COR-L47 (cell line): ENCODE measurements at regions not wholly inside any gene's neighbourhood (a gene's known extent, or its start where the extent isn't known, plus 50 kb on each side); places are given as distances from the start of the nearest gene placed in this dataset.

ENCODE experiments used
- DNase-seq: peaks from one replicate; lab custom pipeline; 2025; lab: John Stamatoyannopoulos, UW

DNA sequence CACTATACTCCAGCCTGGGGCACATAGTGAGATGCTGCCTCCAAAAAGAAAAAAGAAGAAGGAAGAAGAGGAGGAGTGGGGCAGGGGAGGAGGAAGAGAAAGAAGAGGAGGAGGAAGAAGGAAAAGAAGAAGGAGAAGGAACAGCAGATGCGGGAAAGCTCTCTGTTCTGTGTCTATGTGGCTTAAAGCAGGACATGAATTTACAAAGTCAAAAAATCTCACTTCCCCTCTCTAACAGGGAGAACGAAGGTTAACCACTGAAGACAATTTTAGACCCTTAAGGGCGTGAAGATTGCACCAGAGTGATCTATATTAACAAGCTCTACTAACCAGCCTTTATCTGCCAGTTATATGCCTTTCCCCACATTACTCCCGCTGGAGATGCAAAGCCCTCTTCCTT, 258.9 kb downstream of the METTL4 start:
- no peak for DNase-seq

DNA sequence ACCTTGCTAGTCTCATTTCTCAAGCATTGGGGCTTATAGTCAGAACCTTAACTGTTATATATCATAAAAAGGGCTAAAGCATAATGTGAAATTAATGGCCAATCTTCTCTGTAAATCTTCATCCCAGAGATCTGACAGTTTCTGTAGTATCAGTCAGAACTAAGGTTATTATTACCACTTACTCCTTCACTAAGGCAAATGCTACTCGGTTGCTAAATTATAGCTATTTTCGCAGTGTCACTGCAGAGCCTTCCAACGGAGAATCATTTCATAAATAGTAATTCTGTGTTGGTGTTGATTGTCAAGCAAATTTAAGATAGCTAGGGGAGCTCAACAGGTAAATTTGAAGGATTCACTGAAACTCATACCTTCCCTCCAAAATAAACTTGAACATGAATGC, 258.0 kb downstream of the METTL4 start:
- DNase-seq, result no peak

DNA sequence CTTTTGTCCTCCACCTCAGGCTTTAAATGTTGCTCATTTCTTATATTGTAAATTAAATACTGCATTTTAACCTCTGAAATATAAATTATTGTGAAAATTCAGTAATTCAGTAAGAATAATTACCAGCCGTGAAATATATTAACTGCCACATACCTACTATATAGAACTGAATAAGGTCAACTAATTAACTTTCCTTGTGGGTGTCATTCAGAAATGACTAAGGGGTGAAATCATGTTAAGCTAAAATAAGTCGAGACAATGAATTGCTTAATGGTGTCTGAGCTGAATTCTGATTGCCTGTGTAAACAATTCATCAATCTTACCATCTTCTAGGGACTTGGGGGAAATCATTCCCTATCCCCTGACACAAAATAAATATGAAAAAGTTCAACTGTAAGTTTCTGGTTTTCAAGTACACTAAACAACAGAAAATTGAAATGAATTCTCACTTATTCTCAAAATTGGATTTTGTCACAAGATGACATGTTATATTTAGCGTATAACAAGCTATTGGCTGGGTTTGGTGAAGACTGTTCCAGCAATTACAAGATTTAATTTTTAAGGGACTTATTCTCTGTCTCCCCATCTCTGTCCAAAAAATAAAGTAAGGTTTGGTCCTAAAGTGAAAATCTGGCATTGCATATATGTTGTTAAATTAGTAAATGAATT, 255.1 kb downstream of the METTL4 start:
- no peak for DNase-seq

DNA sequence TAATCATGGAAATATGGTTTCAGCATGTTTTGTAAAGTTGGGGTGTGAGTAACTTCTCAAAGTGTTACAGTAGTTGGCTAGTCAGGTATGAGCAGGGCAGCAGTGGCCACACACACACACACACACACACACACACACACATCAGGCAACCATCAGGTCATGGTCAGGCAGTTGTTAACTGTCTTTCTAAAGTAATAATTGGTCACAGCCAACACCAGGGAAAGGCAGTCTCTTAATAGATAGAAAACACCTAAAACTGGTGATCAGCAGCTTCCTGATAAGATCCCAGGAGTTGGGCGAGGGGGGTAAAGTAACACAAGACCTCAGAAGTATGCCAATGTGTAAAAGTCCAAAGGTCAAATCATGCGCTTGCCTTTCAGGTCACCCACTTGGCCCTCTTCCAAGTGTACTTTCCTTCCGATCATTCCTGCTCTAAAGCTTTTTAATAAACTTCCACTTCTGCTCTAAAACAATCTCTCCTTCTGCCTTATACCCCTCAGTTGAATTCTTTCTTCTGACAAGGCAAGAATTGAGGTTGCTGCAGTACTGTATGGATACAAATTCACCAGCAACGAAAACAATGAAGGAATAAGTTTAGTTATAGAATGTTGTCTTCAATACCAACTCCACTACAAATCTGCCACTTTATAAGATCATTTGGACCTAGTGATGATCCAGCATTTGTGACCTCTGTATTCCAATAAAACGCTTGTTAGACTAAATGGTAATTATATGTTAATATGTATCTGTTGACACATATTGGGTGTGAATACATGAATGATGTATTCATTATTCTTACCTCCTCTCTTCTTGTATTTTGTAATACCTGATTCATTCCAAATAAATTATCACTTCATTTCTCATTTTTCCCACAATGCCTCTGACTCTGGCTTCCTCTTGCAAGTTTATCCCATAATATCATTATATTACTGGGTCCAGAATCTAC, 254.3 kb downstream of the METTL4 start:
- DNase-seq, result no peak

DNA sequence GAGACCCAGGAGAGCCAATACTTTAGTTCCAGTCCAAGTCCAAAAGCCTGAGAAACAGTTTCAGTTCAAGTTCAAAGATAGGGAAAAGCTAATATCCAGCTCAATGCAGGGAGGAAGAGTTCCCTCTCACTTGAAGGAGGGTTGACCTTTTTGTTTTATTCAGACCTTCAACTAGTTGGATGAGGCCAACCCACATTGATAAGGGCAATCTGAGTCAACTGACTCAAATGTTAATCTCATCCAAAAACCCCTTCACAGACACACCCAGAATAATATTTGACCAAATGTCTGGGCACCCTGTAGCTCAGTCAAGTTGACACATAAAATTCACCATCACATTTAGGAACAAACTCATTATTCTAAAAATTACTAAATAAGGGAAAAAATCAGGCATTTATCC, 246.8 kb downstream of the METTL4 start:
- DNase-seq, result no peak

DNA sequence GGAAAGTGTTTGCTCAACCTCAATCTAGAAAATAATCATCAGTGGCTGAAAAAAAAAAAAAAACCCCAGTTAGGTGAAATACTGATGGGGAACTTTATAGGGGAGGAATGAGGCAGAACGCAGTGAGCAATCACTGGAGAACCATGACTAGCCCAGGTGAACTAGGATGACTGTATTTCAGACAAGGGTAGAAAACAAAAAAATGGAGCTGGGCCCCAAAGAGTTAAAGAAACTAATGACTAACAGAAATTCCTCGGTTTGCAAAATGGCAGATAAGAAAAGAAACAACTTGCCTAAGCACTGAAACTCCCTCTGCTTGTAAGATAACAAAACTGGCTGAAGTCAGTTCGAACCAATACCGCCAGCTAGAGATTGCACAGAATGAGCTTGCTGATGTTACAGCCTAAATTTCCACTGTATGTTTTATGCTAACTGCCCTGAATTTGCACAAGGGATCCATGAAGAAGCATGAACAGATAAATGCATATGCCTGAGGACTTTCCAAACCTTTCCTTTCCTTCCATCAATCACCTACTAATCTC, 245.9 kb downstream of the METTL4 start:
- no peak for DNase-seq

DNA sequence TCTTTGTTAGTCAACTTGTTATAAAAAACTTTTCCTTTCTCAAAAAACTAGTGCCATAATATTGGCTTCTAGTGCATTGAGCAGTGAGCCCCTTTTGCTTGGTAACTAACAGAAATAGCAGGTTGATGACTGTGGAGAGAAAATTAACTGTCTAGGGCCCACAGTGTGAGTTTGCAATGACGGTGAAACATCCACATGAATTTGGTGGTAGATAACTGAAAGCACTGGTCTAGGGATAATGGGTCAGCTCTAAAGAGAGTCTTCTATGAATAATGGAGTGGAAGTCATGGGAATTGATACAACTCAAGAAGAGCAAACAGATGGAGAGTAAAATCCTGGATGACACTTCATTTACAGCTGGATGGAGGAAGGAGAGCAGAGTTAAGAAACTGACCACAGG, 245.4 kb downstream of the METTL4 start:
- no peak for DNase-seq

DNA sequence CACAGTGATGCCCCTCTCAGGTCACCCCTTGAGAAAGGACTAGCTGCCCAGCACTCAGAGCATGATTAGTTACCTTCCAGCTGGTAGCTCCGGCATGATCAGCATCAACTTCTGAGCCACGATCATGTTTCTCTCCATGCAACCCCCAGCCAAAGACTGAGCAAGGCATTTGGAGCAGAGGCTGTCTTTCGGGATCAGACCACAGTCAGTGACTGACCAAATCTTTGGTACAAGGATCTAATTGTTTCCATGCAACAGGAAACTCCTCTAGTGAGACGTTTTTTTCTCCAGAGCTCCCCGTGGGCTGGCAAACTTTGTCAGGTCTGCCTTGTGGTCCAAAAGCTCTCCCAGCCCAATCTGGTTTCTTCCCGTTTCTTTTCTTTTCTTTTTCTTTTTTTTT, 244.3 kb downstream of the METTL4 start:
- no peak for DNase-seq

DNA sequence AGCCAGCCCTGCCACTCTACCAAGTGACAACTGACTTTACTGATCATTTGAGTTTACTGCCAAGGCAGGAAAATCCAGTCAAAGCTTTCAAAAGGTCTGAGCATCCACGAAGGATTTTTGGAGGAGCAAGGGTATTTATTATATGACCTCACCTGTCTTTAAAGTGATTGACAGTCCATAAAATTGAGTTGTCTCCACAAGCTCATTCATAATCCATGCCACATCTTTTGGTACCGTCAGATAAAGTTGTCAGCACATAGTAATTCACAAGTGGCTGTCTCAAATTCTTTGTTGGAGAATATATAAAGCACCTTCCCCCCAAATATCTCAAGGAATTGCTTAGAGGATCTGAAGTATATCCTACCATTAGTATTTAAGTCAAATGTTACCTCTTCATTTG, 240.5 kb downstream of the METTL4 start:
- no peak for DNase-seq

DNA sequence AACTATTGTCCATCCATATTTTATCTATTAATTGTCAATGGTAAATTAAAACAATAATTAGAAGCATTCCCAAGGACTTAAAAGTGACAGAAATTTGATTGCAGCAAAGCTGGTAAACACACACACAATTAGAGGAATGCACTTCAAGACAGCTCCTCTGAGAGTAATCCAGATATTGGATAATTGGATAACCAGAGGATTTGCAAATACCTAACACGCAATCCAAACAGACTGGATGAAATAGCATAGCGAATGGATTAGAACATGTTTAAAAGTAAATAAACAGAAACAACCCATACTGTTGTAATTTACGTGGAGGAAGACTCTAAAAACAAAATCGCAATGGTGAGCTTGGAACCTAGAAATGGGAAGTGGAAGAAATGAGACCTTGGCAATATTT, 239.8 kb downstream of the METTL4 start:
- DNase-seq, result no peak

DNA sequence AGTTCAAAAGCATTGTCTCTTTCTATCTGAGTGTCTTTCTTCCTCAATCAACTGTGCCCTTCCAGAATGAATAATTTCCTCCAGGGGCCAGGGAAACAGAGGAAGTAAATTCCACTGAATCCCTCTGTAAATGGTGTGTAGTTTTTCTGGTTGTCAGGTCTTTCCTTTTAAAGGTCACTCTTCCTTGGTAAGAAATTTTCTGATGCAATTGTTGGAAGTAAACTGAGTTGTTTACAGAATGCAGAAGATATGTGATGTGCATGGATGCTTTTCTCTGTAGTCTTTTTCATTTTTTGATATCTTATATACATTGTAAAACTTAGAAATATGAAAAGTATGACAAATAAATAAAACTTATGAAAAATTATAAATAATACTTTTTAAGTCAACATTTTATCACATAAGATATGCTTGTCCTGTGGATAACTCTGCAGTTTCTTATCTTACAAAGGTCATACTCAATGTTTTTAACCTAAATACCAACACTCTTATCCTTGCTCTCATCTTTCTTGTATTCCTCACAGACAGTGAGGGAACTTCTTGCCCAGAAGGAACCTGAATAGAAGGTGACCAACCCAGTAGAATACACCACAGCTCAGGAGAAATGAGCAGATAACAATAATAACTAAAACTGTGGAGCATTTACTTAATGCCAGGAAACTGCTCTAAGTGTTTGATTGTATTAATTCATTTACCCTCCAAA, 234.5 kb downstream of the METTL4 start:
- DNase-seq, result no peak

DNA sequence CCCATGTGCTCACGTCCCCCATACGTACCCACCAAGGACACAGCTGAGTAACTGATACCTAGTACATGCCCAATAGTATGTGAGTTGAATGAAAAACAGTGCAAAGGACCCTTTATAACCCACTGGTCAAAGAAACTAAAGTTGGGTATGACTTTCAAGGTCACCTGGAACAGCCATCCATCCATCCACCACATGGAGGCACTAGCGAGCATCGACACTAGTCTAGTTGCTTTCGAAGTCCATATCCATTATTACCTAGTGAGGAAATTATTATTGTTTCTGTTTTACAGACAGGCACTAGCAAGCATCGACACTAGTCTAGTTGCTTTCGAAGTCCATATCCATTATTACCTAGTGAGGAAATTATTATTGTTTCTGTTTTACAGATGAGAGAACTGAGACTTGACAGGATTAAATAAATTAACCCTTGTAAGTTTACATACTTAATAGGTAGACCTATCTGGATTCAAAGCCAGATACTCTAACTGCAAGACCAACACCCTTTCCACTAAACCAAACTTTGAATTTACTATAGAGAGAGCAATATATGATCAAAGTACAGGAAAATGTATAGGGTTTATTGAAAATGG, 233.7 kb downstream of the METTL4 start:
- DNase-seq, result no peak

DNA sequence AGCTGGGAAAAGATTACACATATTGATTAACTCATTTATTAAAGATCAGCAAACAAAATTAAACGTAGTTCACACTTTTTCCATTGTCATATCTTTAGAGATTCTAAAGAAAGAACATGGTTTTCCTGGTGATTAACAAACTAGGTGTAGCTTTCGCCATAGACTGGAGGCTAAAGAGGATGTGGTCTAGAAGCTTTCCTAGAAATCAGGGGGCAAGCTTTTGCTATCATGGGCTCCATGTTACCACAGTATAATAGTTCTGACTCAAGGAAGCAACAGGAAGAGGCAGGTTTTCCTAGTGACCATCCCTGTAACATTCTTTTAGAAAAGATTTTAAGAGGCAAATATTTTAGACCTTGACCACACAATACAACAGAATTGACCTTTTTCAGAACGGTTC, 232.7 kb downstream of the METTL4 start:
- no peak for DNase-seq

DNA sequence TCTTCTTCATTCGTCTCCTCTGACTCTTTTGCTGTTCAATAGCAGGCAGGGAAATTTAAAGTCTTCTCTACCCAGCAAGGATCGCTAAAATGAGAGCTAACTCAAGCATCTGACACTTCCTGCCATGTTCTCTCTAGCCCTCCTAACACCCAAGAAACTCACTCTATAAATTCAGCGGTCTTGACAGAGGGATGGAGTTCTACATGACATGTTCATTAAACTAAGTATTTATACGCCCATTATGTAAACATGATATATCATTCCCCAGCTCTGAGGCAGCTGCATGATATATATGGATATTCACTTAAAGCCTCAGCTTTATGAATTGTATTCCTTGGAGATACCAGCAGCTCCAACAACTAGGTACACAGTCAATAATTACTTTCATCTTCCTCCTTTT, 231.0 kb downstream of the METTL4 start:
- DNase-seq, result no peak

DNA sequence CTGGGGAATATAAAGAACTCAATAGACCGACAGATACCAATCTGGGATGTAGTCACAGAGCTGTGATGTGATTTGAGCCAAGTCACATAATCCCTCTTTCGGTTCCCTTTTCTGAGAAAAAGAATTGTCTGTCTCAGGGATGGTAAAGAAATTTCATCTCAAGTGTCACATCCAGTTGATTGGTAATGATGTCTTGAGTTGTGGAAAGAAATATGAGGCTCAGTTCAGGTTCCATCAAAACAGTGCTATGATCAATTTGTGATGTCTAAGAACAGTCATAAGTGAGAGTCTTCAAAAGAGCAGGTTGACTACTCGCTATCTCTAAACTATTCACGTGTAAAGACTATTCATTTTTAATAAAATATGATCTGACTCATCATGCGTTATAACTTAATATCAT, 223.3 kb downstream of the METTL4 start:
- no peak for DNase-seq

DNA sequence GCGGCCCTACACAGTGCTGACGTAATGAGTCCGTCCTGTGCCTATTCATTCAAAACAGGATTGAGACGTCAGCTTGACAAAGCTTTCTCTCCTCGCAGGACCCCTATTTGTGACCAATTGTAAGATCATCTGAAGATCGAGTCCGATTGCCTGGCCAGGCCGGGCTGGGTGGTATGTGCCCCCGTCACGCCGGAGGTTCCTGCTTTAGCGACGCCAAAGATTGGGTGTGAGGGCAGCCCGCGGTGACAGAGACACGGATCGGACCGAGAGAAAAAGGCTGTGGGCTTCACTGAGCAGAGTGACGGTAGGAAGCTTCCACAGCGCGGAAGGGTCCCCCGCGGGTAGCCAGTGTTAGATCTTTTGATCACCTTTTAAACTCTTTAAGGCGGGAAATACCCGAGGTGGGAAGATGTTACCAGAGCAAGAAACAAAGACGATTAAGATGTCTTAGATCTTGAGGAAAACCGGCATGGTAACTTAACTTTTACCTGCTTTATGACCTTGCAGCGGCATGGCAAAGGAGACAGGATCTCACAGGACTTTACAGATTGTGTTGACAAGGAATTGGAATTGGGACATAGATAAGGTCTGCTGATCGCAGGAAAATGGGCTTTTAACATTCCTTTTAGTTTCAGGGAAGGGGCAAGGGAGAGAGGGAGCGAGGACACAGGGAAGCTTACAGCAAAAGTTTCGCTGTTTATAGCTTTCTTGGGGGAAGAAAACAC, 220.0 kb downstream of the METTL4 start:
- DNase-seq, result no peak

DNA sequence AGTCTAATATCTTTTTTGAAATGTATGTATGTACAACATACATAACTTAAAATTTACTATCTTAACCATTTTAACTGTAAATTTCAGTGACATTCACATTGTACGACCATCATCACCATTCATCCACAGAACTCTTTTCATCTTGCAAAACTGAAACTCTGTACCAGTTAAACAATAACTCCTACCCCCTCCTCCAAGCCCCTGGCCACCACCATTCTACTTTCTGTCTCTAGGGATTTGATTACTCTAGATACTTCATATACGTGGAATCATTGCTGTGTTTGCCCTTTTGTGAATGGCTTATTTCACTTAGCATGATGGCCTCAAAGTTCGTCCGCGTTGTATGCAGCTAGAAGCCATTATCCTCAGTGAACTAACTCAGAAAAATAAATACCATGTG, 217.0 kb downstream of the METTL4 start:
- DNase-seq, result no peak

DNA sequence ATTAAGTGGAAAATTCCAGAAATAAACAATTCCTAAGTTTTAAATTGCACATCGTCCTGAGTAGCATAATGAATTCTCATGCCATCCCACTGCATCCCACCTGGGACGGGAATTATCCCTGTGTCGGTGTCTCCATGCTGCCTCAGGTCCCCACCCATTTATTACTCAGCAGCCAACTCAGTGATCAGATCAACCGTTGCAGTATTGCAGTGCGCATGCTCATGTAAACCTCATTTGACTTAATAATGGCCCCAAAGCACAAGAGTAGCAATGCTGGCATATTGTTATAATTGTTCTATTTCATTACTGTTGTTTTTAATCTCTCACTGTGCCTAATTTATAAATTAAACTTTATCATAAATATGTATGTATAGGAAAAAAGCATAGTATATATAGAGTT, 214.4 kb downstream of the METTL4 start:
- no peak for DNase-seq

DNA sequence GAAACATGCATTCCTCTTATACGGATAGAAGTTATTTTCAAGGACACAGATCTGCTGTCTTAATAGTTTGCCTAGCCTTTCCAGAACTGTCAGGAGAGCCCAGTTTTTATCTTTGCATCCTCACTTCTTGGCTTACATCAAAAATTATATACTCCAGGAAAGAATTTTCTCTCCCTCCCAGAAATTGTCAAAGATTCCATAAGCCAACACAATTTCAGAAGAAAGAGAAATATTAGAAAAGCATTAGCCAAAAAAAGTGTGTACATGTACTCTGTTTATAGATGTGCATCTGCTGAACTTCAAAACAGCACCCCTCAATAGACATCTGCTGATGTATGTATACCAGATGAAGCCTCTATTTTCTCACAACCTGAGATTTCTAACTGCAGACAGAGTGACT, 210.4 kb downstream of the METTL4 start:
- no peak for DNase-seq

DNA sequence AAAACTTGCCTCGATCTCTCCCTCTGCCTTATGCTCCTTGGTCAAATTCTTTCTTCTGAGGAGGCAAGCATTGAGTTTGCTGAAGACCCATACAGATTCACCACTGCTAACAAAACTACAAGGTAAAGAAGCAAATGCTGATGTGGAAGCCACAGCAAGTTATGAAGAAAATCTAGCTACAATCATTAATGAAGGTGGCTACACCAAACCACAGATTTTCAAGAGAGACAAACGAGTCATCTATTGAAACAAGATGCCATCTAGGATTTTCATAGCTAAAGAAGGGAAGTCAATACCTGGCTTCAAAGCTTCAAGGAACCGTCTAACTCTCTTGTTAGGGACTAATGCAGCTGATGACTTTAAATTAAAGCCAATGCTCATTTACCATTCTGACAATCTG, 203.2 kb downstream of the METTL4 start:
- no peak for DNase-seq

DNA sequence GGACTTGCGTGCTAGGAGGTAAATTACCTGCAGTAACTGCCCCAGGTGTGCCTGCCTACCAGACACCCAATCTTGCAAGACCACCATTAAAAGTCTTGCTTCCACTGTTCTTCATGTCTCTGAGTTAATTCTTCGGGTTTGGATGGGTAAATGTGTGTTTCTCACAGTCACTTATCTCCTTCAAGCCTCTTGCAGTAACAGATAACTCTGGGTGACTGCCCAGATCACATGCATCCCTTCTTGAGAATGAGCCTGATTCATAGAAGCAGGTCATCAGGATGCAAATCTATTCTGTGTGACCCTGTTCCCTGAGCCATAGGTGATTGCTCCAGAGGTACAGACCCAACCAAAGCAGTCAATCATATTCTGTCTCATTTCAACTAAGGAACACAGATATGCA, 194.6 kb downstream of the METTL4 start:
- no peak for DNase-seq

DNA sequence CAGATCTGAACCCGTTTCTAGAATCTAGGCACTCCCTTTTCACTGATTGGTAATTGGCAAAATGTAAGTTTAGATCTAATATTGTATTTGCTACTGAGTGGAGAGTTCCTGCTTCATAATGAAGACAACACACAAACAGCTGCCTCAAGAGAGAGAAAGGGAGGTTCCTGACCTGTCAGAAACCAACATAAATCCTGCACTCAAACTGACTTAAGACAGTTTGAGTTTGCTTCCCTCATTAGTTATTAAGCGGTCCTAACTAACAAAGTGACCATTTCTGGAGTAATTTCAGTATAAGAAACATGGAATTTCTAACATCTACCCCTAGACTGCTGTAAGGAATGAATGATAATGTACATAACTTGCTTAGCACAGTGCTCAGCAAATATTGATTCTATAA, 191.2 kb downstream of the METTL4 start:
- DNase-seq, result no peak
